PC-3 (cell line): ENCODE measurements at regions not wholly inside any gene's neighbourhood (a gene's known extent, or its start where the extent isn't known, plus 50 kb on each side); places are given as distances from the start of the nearest gene placed in this dataset.

Experiments used
- ATAC-seq: fragments of 200-7000 bp; cut with Tn5 transposase; 2 replicates; pipeline ENCODE4 v1.9.1; 2020; ENCODE audit warnings: mild to moderate bottlenecking, moderate library complexity
- BruUV-seq: library from RNA; stranded (reverse); fragments of 400-500 nt; replicated peaks from 2 replicates; lab custom pipeline; 2021; lab: Mats Ljungman, UMichigan
- CTCF ChIA-PET: fragments of 300-600 bp; sonication (Branson Sonifier 250); formaldehyde crosslinking; loops from one replicate; lab custom pipeline; 2022; ENCODE audit warnings: antibody characterized with exemption; lab: Charles Lee
- POLR2A ChIA-PET: fragments of 300-600 bp; sonication (Branson Sonifier 250); formaldehyde crosslinking; loops from one replicate; lab custom pipeline; 2022; ENCODE audit warnings: antibody characterized with exemption; ENCODE audit not compliant: unreplicated experiment; lab: Charles Lee
- DNase-seq: peaks from one replicate; pipeline ENCODE4 v3.0.0-alpha.2; 2015
- H2AFZ ChIP-seq: fragments of 300-600 bp; sonication (generic); 2 replicates; pipeline ENCODE4 v1.6.0; 2016; ENCODE audit warnings: antibody characterized with exemption, low read length
- H3F3A ChIP-seq: fragments of 300-600 bp; sonication (generic); one replicate; pipeline ENCODE4 v1.6.0; 2017; ENCODE audit warnings: antibody characterized with exemption, low read length, control low read depth, mild to moderate bottlenecking; ENCODE audit not compliant: unreplicated experiment
- H3K27ac ChIP-seq: fragments of 300-600 bp; sonication (generic); 2 replicates; pipeline ENCODE4 v1.5.1; 2016; ENCODE audit warnings: mild to moderate bottlenecking, low read length
- H3K27me3 ChIP-seq: fragments of 300-600 bp; sonication (generic); 2 replicates; pipeline ENCODE4 v1.6.1; 2016; ENCODE audit warnings: low read length, mixed read lengths
- H3K36me3 ChIP-seq: fragments of 300-600 bp; sonication (generic); 2 replicates; pipeline ENCODE4 v1.6.1; 2016; ENCODE audit warnings: low read depth, mixed run types, low read length, mixed read lengths
- H3K4me1 ChIP-seq: fragments of 300-600 bp; sonication (generic); 2 replicates; pipeline ENCODE4 v1.5.1; 2016; ENCODE audit warnings: low read length; ENCODE audit not compliant: insufficient read depth
- H3K4me2 ChIP-seq: fragments of 300-600 bp; sonication (generic); 2 replicates; pipeline ENCODE4 v1.6.0; 2016; ENCODE audit warnings: low read length
- H3K4me3 ChIP-seq: fragments of 300-600 bp; sonication (generic); 2 replicates; pipeline ENCODE4 v1.5.1; 2016; ENCODE audit warnings: mild to moderate bottlenecking, low read length, mixed read lengths
- H3K79me2 ChIP-seq: fragments of 300-600 bp; sonication (generic); 2 replicates; pipeline ENCODE4 v1.6.1; 2017; ENCODE audit warnings: low read length, mixed read lengths
- H3K9ac ChIP-seq: fragments of 300-600 bp; sonication (generic); 2 replicates; pipeline ENCODE4 v1.6.0; 2016; ENCODE audit warnings: mild to moderate bottlenecking, low read length
- H3K9me2 ChIP-seq: fragments of 300-600 bp; sonication (generic); replicated peaks from 2 replicates; pipeline ENCODE4 v1.6.1; 2016; ENCODE audit warnings: mixed run types, low read length, mixed read lengths
- H3K9me3 ChIP-seq: fragments of 300-600 bp; sonication (generic); 2 replicates; pipeline ENCODE4 v1.6.1; 2016; ENCODE audit warnings: low read length, mixed read lengths
- H4K20me1 ChIP-seq: fragments of 300-600 bp; sonication (generic); 2 replicates; pipeline ENCODE4 v1.6.1; 2016; ENCODE audit warnings: low read length, mixed read lengths
- EZH2 ChIP-seq: fragments of 300-600 bp; sonication (generic); IDR thresholded peaks from one replicate; pipeline ENCODE4 v1.6.1; 2017; ENCODE audit warnings: antibody characterized with exemption, mild to moderate bottlenecking, low read length; ENCODE audit not compliant: unreplicated experiment
- EZH2phosphoT487 ChIP-seq: fragments of 300-600 bp; sonication (generic); IDR thresholded peaks from 2 replicates; pipeline ENCODE4 v1.6.1; 2018; ENCODE audit warnings: mild to moderate bottlenecking, antibody characterized with exemption, low read length, borderline replicate concordance
- intact Hi-C: fragments of 100-400 bp; cut with micrococcal nuclease; formaldehyde crosslinking; loops from 2 replicates; pipeline ENCODE4 v1.9.0; 2023
- TF ChIP-seq, protein P1 (sequence below): fragments of 300-600 bp; sonication (generic); conservative IDR thresholded peaks from 2 replicates; pipeline ENCODE4 v1.5.1; 2017; ENCODE audit warnings: antibody characterized with exemption, low read depth, mild to moderate bottlenecking, low read length

- Histone ChIP-seq H3K27ac (peak overlapping the region; percentile 95), H3K79me2 (no peaks in the 10 kb centered on the region), H3K4me1 (peaks cover 31% of the 10 kb centered on the region), H3K27me3 (no peaks in the 10 kb centered on the region), H3K4me3 (no peak overlapping the region), H3K9ac (no peak overlapping the region), H2AFZ (no peak overlapping the region), H3K9me2 (no peaks in the 10 kb centered on the region), H4K20me1 (no peaks in the 10 kb centered on the region), H3F3A (no peaks in the 10 kb centered on the region), H3K36me3 (no peaks in the 10 kb centered on the region), H3K4me2 (no peak overlapping the region), H3K9me3 (no peaks in the 10 kb centered on the region)
- ChIA-PET POLR2A (no interaction called here), CTCF (no interaction called here)
- BruUV-seq, result no TSS peak
- intact Hi-C loops, result loop anchor here (5.0 kb wide), 1 partner anchor 57 kb away; no protein-coding TSS in a partner anchor
- no peak for ATAC-seq
- TF ChIP-seq, protein P1, sequence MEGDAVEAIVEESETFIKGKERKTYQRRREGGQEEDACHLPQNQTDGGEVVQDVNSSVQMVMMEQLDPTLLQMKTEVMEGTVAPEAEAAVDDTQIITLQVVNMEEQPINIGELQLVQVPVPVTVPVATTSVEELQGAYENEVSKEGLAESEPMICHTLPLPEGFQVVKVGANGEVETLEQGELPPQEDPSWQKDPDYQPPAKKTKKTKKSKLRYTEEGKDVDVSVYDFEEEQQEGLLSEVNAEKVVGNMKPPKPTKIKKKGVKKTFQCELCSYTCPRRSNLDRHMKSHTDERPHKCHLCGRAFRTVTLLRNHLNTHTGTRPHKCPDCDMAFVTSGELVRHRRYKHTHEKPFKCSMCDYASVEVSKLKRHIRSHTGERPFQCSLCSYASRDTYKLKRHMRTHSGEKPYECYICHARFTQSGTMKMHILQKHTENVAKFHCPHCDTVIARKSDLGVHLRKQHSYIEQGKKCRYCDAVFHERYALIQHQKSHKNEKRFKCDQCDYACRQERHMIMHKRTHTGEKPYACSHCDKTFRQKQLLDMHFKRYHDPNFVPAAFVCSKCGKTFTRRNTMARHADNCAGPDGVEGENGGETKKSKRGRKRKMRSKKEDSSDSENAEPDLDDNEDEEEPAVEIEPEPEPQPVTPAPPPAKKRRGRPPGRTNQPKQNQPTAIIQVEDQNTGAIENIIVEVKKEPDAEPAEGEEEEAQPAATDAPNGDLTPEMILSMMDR, result no peak
- TF ChIP-seq EZH2, result no peak
- TF ChIP-seq EZH2phosphoT487, result no peak
- no peak for DNase-seq
Observed at GRCh38 chr9:115674091-115674490, 479.5 kb upstream of the PAPPA start.

- POLR2A ChIA-PET, result no interaction called here
- CTCF ChIA-PET, result no interaction called here
Observed at GRCh38 chr9:115675834-115676233, 477.8 kb upstream of the PAPPA start.

DNA sequence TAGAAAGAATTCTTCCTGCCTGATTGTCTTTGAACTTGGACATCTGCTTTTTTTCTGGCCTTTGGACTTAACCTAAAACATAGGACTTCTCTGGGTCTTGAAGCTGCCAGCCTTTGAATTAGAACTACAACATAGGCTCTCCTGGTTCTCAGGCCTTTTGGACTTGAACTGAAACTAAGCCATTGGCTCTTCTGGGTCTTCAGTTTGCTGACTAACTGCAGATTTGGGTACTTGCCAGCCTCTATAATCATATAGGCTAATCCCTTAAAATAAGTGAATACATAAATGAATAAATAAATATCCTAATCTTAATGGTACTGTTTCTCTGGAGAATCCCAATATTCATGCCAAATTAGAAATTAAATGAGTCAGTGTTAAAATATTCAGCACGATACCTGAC is 473.4 kb upstream of the PAPPA start:
- Histone ChIP-seq H2AFZ (no peak overlapping the region), H3K27ac (no peak overlapping the region)

More at GRCh38 chr9:115675834-115676233, 477.8 kb upstream of the PAPPA start:
- no peak overlapping the region for H2AFZ ChIP-seq
- TF ChIP-seq EZH2 (no peak), EZH2phosphoT487 (no peak)
- TF ChIP-seq, protein P1, result no peak
- DNase-seq (no peak), ATAC-seq (no peak)
- H3K9me3 ChIP-seq, result no peaks in the 10 kb centered on the region
- no peak overlapping the region for H3K9ac ChIP-seq
- no peaks in the 10 kb centered on the region for H3K9me2 ChIP-seq
- no peak overlapping the region for H3K4me3 ChIP-seq
- no TSS peak for BruUV-seq
- no peaks in the 10 kb centered on the region for H4K20me1 ChIP-seq
- no peaks in the 10 kb centered on the region for H3K27me3 ChIP-seq
- H3K4me2 ChIP-seq, result no peak overlapping the region
- peaks cover 31% of the 10 kb centered on the region for H3K4me1 ChIP-seq
- no peaks in the 10 kb centered on the region for H3K36me3 ChIP-seq
- intact Hi-C loops, result no loop called here
- no peak overlapping the region for H3K27ac ChIP-seq
- no peaks in the 10 kb centered on the region for H3F3A ChIP-seq
- no peaks in the 10 kb centered on the region for H3K79me2 ChIP-seq

More for the DNA sequence above, 473.4 kb upstream of the PAPPA start:
- H3K9me2 ChIP-seq, result no peaks in the 10 kb centered on the region
- H4K20me1 ChIP-seq, result no peaks in the 10 kb centered on the region
- intact Hi-C loops, result no loop called here
- H3K4me3 ChIP-seq, result no peak overlapping the region
- ChIA-PET CTCF (no interaction called here), POLR2A (no interaction called here)
- no peaks in the 10 kb centered on the region for H3K27me3 ChIP-seq
- no TSS peak for BruUV-seq
- no peaks in the 10 kb centered on the region for H3K4me1 ChIP-seq
- no peaks in the 10 kb centered on the region for H3K36me3 ChIP-seq
- no peak overlapping the region for H3K9ac ChIP-seq
- DNase-seq (no peak), ATAC-seq (no peak)
- TF ChIP-seq EZH2 (no peak), EZH2phosphoT487 (no peak)
- TF ChIP-seq, protein P1, result no peak
- H3K9me3 ChIP-seq, result no peaks in the 10 kb centered on the region
- no peaks in the 10 kb centered on the region for H3F3A ChIP-seq
- H3K79me2 ChIP-seq, result no peaks in the 10 kb centered on the region
- H3K4me2 ChIP-seq, result no peak overlapping the region
